ENCODE measurements at regions not wholly inside any gene's neighbourhood (a gene's known extent, or its start where the extent isn't known, plus 50 kb on each side); places are given as distances from the start of the nearest gene placed in this dataset.
"Not testable (repeated sequence)": the region's sequence is repeated elsewhere in the genome, so short reads cannot be mapped to it uniquely, and the experiment has no call there.

DNA sequence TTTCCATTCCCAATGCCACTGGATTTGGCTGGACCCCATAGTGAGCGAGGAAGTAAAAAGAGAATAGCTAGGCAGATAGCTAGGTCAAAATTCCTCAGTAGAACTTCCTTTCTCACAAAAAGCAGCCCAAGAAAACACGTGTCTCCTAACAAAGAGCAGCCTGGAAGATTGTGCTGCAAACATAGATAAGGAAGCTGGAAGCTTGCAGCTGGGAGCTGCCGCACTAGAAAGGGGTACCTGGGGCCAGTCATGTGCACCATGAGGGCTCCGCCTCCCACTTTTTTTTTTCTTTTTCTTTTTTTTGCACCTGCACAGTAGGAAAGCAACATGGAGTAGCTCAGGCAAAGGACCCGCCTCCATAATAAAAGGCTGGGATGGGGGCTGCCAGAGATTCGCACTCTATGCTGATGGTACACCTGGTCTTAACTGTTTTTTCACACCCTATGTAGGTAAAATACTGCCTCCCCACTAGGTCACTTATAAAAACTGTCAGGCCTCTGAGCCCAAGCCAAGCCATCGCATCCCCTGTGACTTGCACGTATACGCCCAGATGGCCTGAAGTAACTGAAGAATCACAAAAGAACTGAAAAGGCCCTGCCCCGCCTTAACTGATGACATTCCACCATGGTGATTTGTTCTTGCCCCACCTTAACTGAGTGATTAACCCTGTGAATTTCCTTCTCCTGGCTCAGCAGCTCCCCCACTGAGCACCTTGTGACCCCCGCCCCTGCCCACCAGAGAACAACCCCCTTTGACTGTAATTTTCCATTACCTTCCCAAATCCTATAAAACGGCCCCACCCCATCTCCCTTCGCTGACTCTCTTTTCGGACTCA, 521.6 kb downstream of the IRS2 start:
- not testable (repeated sequence) for TF ChIP-seq RB1 (IDR thresholded peaks at IDR 0.05; ENCODE audit: borderline replicate concordance); BMI1 (IDR thresholded peaks at IDR 0.05; ENCODE audit: borderline replicate concordance); TCF12 (IDR thresholded peaks at IDR 0.05; ENCODE audit: low read depth, low read length); CHD1 (IDR thresholded peaks at IDR 0.05; ENCODE audit: low read depth, low read length); JUND (IDR thresholded peaks at IDR 0.05; ENCODE audit: low read depth, low read length); CHD4 (IDR thresholded peaks at IDR 0.05); MXI1 (IDR thresholded peaks at IDR 0.05; ENCODE audit: low read depth, low read length); EP300 (IDR thresholded peaks at IDR 0.05; ENCODE audit: borderline replicate concordance in 1 of 2, control insufficient read depth in 1 of 2, low read depth in 2 of 2, low read length in 2 of 2); SRF (IDR thresholded peaks at IDR 0.05; ENCODE audit: low read depth in 2 of 2, low read length in 2 of 2); ZNF274 (IDR thresholded peaks at IDR 0.05; ENCODE audit: insufficient read depth, insufficient read length)
- TF ChIP-seq, protein P1, sequence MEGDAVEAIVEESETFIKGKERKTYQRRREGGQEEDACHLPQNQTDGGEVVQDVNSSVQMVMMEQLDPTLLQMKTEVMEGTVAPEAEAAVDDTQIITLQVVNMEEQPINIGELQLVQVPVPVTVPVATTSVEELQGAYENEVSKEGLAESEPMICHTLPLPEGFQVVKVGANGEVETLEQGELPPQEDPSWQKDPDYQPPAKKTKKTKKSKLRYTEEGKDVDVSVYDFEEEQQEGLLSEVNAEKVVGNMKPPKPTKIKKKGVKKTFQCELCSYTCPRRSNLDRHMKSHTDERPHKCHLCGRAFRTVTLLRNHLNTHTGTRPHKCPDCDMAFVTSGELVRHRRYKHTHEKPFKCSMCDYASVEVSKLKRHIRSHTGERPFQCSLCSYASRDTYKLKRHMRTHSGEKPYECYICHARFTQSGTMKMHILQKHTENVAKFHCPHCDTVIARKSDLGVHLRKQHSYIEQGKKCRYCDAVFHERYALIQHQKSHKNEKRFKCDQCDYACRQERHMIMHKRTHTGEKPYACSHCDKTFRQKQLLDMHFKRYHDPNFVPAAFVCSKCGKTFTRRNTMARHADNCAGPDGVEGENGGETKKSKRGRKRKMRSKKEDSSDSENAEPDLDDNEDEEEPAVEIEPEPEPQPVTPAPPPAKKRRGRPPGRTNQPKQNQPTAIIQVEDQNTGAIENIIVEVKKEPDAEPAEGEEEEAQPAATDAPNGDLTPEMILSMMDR (IDR thresholded peaks at IDR 0.05 in 2 of 3, conservative IDR thresholded peaks at IDR 0.05 in 1 of 3; ENCODE audit: control insufficient read depth in 2 of 3, extremely low read depth in 1 of 3, insufficient read depth in 1 of 3, low read depth in 3 of 3, low read length in 3 of 3): not testable (repeated sequence)
- TF ChIP-seq, protein P2, sequence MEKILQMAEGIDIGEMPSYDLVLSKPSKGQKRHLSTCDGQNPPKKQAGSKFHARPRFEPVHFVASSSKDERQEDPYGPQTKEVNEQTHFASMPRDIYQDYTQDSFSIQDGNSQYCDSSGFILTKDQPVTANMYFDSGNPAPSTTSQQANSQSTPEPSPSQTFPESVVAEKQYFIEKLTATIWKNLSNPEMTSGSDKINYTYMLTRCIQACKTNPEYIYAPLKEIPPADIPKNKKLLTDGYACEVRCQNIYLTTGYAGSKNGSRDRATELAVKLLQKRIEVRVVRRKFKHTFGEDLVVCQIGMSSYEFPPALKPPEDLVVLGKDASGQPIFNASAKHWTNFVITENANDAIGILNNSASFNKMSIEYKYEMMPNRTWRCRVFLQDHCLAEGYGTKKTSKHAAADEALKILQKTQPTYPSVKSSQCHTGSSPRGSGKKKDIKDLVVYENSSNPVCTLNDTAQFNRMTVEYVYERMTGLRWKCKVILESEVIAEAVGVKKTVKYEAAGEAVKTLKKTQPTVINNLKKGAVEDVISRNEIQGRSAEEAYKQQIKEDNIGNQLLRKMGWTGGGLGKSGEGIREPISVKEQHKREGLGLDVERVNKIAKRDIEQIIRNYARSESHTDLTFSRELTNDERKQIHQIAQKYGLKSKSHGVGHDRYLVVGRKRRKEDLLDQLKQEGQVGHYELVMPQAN (conservative IDR thresholded peaks at IDR 0.05): not testable (repeated sequence)

Measured in GM12878 (cell line).